GM19438 (cell line): ENCODE measurements at regions not wholly inside any gene's neighbourhood (a gene's known extent, or its start where the extent isn't known, plus 50 kb on each side); places are given as distances from the start of the nearest gene placed in this dataset.

ENCODE experiments used
- ATAC-seq: cut with Tn5 transposase; IDR thresholded peaks from one replicate; pipeline ENCODE4 v1.9.1; 2021; ENCODE audit warnings: low read depth; ENCODE audit not compliant: unreplicated experiment

DNA sequence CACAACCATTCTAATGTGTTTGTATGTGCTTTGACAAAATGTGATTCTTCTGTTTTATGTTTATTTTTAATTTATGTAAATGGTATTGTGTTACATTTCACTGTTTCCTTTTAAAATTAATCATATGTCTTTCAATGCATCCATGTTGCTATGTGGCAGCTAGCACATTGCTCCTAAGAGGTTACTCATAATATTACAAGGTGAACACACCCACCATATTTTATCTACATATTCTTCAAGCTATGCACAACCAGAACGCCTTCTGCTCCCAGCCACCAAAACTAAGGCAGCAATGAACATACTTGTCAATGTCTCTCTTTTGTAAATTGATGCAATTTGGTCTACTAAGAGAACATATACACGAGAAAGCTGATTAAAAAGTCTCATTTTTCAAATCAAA, 160.6 kb upstream of the OSR1 start:
- no peak for ATAC-seq

GRCh38 chr2:19507137-19507536, 148.7 kb upstream of the OSR1 start:
- no peak for ATAC-seq

DNA sequence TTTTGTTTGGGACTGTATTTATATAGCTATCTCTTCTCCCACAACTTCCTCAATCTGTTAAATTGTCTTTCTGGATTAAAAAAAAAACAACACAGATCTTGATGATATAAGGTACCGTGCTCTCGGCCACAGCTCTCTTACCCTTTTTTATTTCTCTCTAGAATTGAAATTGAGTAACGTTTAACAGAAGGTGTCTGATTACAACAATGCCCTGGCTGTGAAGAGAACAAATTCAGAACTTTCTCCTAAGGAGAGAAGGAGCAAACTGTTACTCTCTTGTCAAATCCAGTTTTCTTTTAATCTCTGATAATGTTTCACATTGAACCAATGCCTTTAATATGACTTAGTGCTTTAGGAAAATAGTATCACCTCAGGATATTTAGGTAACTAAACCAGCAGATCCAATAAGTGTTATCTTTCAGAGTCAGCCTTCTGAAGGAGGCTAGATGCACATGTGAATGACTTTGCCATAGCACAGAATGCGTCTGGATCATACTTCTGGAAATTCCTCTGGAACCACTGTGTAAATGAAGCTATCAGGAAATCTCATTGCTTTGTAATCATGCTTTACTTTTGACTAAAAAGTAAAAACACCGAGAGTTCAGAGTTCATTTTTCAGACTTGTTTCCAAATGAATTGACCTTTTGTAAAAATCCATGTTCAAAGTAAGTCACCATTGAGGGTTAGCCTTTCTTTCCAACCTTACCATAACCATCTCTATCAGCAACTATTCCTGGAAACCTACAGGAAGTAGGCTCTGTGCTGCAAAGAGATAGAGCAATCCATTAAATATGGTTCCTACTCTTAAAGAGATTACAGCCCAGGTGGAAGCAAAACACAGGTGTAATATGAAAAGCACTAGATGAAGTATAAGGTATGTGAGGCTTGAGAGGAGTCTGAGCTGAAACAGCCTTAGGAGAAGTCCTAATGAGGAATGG, 147.0 kb upstream of the OSR1 start:
- no peak for ATAC-seq

GRCh38 chr2:19504400-19505198, 146.2 kb upstream of the OSR1 start:
- ATAC-seq: no peak

DNA sequence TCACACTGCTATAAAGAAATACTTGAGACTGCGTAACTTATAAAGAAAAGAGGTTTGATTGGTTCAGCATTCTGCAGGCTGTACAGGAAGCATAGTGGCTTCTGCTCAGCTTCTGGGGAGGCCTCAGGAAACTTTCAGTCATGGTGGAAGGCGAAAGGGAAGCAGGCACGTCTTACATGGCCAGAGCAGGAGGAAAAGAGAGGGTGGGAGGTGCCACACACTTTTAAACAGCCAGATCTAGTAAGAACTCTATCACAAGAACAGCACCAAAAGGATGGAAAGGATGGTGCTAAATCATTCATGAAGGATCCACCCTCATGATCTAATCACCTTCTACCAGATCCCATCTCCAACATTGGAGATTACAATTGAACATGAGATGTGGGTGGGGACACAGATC, 145.5 kb upstream of the OSR1 start:
- no peak for ATAC-seq

GRCh38 chr2:19503406-19503805, 145.0 kb upstream of the OSR1 start:
- no peak for ATAC-seq

GRCh38 chr2:19500126-19500525, 141.7 kb upstream of the OSR1 start:
- no peak for ATAC-seq

DNA sequence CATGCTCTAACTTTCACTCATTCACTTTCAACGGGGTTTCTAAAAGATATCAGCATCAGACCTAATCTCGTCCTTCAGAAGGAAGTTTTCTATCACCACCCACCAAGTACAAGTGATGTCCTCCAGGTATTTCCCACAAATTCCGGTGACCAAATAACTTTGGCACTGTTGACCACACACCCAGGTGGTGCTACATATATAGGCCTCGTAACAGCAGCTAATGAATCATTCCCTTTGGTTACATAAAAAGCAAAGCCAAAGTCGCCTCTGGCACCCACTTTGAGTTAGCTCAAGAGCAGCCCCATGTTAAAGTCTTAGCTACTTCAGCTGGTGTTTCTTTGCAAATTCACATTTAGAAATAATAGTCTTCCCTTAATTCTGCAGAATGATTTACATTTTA, 138.2 kb upstream of the OSR1 start:
- ATAC-seq: no peak

GRCh38 chr2:19494241-19494640, 135.8 kb upstream of the OSR1 start:
- no peak for ATAC-seq

DNA sequence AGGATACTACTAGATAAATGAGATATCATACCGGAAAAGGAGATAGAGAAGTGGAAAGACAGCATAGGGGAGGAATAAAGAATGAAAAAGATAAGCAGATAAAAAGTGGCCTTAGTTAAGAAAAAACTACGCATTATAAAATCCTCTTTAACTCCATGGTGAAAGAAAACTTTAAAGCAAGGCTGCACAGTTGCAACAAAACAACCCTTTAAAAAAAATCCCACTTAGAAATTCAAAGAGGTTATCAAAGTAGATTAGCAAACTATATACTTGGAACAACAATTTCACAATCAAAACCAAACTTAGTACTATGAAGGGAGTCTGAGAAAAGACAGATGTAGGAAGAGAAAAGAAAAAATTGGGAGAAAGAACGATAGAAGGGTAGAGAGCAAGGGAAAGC, 133.4 kb upstream of the OSR1 start:
- no peak for ATAC-seq

- no peak for ATAC-seq
Observed at GRCh38 chr2:19490846-19491435, 132.5 kb upstream of the OSR1 start.

GRCh38 chr2:19488009-19488691, 129.7 kb upstream of the OSR1 start:
- ATAC-seq: peak; percentile 73

- ATAC-seq: peak; percentile 68
Observed at GRCh38 chr2:19484736-19485135, 126.3 kb upstream of the OSR1 start.

DNA sequence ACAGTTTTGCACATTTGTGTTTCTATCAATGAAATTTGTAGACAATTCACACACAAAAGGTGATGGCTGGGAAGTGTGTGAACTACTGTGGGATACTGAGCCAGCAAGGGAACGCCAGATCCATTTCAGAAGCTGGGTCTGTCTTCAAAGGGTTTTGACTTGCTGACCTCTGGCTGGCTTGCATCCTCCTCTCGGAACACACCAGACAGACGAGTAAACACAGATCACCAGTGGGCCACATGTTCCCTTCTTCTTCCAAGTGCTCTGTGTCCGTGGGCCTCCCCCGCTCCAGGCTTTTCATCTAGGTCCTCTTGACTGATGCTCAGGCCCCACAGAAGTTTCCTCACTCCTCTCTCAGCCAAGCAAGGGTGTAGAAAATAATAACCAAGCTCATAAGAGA, 122.2 kb upstream of the OSR1 start:
- ATAC-seq: no peak

DNA sequence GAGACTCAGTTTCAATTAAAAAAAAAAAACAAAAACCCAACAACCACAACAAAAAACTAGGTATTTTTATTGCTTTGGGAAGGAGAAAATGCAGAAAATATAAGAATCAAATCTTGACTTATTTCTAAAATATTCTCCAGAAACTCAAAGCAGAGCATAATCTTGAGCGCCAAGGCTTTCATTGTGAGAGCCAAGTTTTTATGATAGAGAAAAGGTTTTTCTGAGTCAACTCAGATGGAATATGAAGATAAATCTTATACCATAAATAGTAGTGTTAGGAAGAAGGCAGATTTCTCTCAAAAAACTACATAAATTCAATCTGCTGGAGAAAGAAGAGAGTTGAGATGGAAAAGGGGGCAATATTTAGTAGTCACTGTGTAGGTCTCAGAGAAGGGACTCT, 121.2 kb upstream of the OSR1 start:
- no peak for ATAC-seq

- no peak for ATAC-seq
Observed at GRCh38 chr2:19478409-19478808, 120.0 kb upstream of the OSR1 start.

GRCh38 chr2:19476327-19476726, 117.9 kb upstream of the OSR1 start:
- ATAC-seq: no peak

DNA sequence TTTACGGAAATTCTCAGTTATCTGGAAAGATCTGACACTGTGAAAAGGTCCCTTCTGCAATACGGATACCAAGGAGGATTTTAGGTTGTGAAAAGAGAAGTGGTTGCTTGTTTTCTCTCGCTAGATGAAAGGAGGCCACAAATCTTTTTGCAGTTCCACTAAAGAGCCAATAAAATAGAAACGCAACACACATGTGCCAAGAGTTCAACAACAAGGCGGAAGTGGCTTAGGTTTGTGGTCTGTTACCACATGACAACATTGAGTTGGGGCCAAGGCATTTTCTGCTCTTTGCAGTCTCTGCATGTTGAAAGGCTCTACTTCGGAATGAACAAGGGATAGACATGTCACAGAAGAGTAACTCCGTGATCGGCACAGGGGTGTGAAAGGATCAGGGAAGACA, 115.7 kb upstream of the OSR1 start:
- peak; percentile 99 for ATAC-seq

DNA sequence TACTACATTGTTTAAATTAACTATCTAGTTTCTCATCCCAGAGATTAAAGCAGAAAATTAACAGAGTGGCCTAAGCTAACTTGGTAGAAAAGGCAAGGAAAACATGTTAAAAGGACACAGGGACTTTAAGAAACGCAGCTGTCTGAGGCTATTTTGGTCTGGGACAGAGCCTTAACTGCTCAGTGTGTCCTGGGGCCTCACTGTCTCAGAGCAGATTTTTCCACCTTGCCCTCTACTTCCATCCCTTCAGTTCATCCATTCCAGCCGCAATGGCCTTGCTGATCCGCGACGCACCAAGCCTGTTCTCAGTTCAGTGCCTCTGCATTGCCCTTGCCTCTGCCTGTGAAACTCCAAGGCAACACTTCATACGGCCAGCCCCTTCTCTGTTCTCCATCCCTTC, 114.9 kb upstream of the OSR1 start:
- no peak for ATAC-seq

GRCh38 chr2:19472391-19472978, 114.1 kb upstream of the OSR1 start:
- no peak for ATAC-seq
